Spleen (tissue), 11 donors: ENCODE measurements at regions not wholly inside any gene's neighbourhood (a gene's known extent, or its start where the extent isn't known, plus 50 kb on each side); places are given as distances from the start of the nearest gene placed in this dataset.

Experiments used
- DNase-seq: peaks from one replicate; pipeline ENCODE4 v3.0.0-alpha.2; 2020
- H3K27ac ChIP-seq, 8 donors: fragments of 200-600 bp; sonication (generic) in 7 of 8; 1 replicate in 4 of 8; 2 replicates in 4 of 8; pipeline versions ENCODE4 v1.5.0 to v1.8.0; 2016 to 2021; ENCODE audit warnings: inconsistent platforms in 4 of 8, mild to moderate bottlenecking in 4 of 8, moderate library complexity in 1 of 8
- H3K27me3 ChIP-seq, 7 donors: fragments of 200-600 bp; sonication (generic) in 6 of 7; replicated peaks in 1 of 7; 1 replicate in 4 of 7; 2 replicates in 3 of 7; pipeline versions ENCODE4 v1.5.0 to v1.8.0; 2016 to 2021; ENCODE audit warnings: inconsistent platforms in 3 of 7, mild to moderate bottlenecking in 1 of 7
- H3K36me3 ChIP-seq, 6 donors: fragments of 200-600 bp; sonication (generic) in 5 of 6; 1 replicate in 4 of 6; 2 replicates in 2 of 6; pipeline versions ENCODE4 v1.5.0 to v1.8.0; 2016 to 2021; ENCODE audit warnings: inconsistent platforms in 2 of 6
- H3K4me1 ChIP-seq, 6 donors: fragments of 200-600 bp; sonication (generic) in 5 of 6; 1 replicate in 3 of 6; 2 replicates in 3 of 6; pipeline versions ENCODE4 v1.5.0 to v1.8.0; 2016 to 2021; ENCODE audit warnings: inconsistent platforms in 3 of 6
- H3K4me3 ChIP-seq, 8 donors: fragments of 200-600 bp; sonication (generic) in 7 of 8; 1 replicate in 4 of 8; 2 replicates in 4 of 8; pipeline versions ENCODE4 v1.5.0 to v1.8.0; 2016 to 2021; ENCODE audit warnings: inconsistent platforms in 4 of 8, mild to moderate bottlenecking in 4 of 8, moderate library complexity in 2 of 8
- H3K9me3 ChIP-seq, 8 donors: fragments of 200-600 bp; sonication (generic) in 7 of 8; 1 replicate in 4 of 8; 2 replicates in 4 of 8; pipeline versions ENCODE4 v1.5.0 to v1.8.0; 2016 to 2021; ENCODE audit warnings: inconsistent platforms in 4 of 8
- POLR2A ChIP-seq, 3 donors: fragments of 450-650 bp; IDR thresholded peaks; one replicate each; pipeline ENCODE4 v1.5.1; 2017; ENCODE audit warnings: antibody characterized with exemption in 3 of 3, mild to moderate bottlenecking in 1 of 3
- POLR2AphosphoS5 ChIP-seq, 3 donors: sonication (generic); formaldehyde crosslinking; IDR thresholded peaks; one replicate each; pipeline ENCODE4 v1.5.1; 2017; ENCODE audit warnings: antibody characterized with exemption in 3 of 3
- WGBS, 5 donors: extraction: QIAGEN DNeasy Blood & Tissue Kit in 3 of 5; methylation state at CpG; one replicate each; pipeline versions ENCODE4 v1.1.5 to v1.1.7; 2013 to 2018; 5-methylcytosine and 5-hydroxymethylcytosine counted together
- intact Hi-C: fragments of 100-400 bp; cut with DNase I; formaldehyde crosslinking; loops from one replicate; pipeline ENCODE4 v1.15.0; 2023; ENCODE audit warnings: low total_unique reads
- TF ChIP-seq, protein P1 (sequence below), 11 experiments: fragments of 200-600 bp in 7 of 11; fragments of 450-650 bp in 4 of 11; sonication (generic) in 4 of 11; IDR thresholded peaks in 8 of 11; conservative IDR thresholded peaks in 3 of 11; 1 replicate in 7 of 11; 2 replicates in 4 of 11; pipeline versions ENCODE4 v1.4.0 to v1.8.0; 2016 to 2021; ENCODE audit warnings: antibody characterized with exemption in 11 of 11, inconsistent platforms in 4 of 11, mild to moderate bottlenecking in 1 of 11
- donor health status: healthy with polysubstance abuse.
- donor health status: DM: no; HTN: no; CAD: no; lungs with moderate emphysema.
- donor health status: DM: no; HTN: no; CAD: no.
- donor health status: Bipolar disorder and iron deficiency.
- donor health status: healthy.
- donor health status: DM: no; HTN: no; CAD: no.
- donor health status: DM: yes; HTN: yes; CAD: no.

DNA sequence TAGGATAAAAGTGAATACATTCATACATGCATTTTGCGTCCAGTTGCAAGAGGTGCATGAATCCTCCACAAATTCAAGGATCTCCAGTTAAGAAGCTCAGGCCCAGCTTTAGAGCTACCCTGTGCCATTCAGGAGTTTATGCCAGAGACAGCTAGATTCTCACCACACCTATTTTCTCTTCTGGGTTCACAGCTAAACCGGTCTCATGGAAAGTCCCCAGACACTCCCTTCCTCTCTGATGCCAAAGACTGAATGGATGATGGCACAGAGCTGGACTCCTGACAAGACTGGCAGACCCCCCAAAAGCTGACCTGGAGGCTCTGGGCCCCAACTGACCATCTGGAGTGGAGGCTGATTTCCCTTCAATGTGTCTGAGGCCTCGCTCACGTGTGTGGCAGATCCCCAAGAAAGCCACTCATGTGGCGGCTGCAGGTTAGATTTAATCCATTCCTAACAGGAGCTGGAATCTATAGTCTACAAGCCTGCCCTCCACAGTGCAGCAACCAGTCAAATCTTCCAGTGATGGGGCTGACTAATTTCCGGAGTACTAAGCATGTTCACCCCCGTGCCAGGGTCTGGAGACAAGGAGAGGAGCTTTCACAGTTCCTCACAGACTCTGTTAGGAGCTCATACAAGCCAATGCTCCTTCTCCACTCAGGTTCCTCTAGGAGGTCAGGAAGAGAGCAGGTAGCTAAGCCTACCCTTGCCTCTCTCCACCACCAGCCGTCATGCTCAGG, 257.1 kb downstream of the BCL11A start:
- TF ChIP-seq POLR2A (IDR thresholded peaks at IDR 0.05) (no peak), POLR2AphosphoS5 (IDR thresholded peaks at IDR 0.05) (no peak)
- TF ChIP-seq, protein P1, sequence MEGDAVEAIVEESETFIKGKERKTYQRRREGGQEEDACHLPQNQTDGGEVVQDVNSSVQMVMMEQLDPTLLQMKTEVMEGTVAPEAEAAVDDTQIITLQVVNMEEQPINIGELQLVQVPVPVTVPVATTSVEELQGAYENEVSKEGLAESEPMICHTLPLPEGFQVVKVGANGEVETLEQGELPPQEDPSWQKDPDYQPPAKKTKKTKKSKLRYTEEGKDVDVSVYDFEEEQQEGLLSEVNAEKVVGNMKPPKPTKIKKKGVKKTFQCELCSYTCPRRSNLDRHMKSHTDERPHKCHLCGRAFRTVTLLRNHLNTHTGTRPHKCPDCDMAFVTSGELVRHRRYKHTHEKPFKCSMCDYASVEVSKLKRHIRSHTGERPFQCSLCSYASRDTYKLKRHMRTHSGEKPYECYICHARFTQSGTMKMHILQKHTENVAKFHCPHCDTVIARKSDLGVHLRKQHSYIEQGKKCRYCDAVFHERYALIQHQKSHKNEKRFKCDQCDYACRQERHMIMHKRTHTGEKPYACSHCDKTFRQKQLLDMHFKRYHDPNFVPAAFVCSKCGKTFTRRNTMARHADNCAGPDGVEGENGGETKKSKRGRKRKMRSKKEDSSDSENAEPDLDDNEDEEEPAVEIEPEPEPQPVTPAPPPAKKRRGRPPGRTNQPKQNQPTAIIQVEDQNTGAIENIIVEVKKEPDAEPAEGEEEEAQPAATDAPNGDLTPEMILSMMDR (IDR thresholded peaks at IDR 0.05 in 8 of 11, conservative IDR thresholded peaks at IDR 0.05 in 3 of 11), result no peak
- Histone ChIP-seq H3K9me3 (no peaks in the 10 kb centered on the region), H3K27ac (no peak overlapping the region), H3K4me3 (no peak overlapping the region), H3K4me1 (no peaks in the 10 kb centered on the region), H3K36me3 (no peaks in the 10 kb centered on the region), H3K27me3 (no peaks in the 10 kb centered on the region)
- DNase-seq, result no peak
- 81 to 92% (median 88%) methylated on average over 6 to 8 of the region's 8 CpGs for WGBS, 5 donors
- intact Hi-C loops, result no loop called here

DNA sequence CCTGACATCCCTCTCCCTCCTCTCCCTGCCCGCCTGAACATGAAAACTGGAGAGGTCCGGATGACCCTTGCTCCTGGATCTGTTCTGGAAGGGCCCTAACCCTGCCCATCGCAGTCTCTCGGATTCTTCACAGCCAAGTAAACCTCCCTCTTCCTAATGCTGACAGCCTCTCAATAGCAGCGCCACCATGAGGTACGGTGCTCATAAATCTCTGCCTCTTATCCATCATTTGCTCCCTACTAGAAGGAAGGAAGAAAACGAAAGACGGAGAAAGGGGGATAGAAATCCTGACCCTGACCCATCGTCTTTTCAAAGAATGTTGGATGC, 257.9 kb downstream of the BCL11A start:
- 85 to 94% (median 89%) methylated on average over 9 of the region's 9 CpGs for WGBS, 5 donors
- no peak overlapping the region for H3K4me3 ChIP-seq
- intact Hi-C loops, result no loop called here

DNA sequence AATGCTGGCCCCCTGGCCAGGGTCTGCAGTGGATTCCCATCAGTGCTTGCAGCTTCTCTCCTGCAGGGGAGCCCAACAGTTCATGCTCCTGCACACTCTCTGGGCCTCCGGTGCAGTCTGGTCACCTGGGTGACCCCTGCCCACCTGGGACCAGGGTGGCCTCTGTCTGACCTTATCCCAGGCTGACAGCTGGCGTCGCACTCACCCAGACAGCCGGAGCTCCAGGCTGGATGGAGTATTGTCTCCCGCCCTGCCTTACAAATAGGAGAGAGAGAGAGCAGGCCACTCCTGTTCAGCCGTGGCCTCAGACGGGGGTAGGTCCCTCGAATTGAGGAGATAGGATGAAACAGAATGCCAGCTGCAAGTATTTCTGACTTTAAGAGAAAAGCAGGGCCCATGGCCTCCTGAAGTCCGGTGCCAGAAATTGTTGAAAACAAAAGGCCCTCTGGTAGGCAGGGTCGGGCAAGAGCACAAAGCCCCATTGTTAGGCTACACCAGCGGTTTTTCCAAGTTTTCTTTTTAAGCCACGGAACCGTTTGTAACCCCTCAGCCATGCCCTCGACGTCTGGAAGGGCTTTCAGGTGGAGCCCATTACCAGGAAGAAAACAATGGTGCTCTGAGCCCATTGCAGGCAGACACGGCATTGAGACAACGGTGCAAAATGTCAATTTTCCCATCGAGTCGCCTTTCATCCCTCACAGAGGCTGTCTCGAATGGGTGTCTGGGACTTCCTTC, 258.4 kb downstream of the BCL11A start:
- H3K9me3 ChIP-seq, result no peaks in the 10 kb centered on the region
- no peaks in the 10 kb centered on the region for H3K4me1 ChIP-seq
- 83 to 92% (median 89%) methylated on average over 20 of the region's 20 CpGs for WGBS, 5 donors
- TF ChIP-seq POLR2A (IDR thresholded peaks at IDR 0.05) (no peak), POLR2AphosphoS5 (IDR thresholded peaks at IDR 0.05) (no peak)
- TF ChIP-seq, protein P1 (IDR thresholded peaks at IDR 0.05 in 8 of 11, conservative IDR thresholded peaks at IDR 0.05 in 3 of 11), result no peak
- intact Hi-C loops, result no loop called here
- DNase-seq, result no peak
- H3K36me3 ChIP-seq, result no peaks in the 10 kb centered on the region
- H3K4me3 ChIP-seq, result no peak overlapping the region
- no peaks in the 10 kb centered on the region for H3K27me3 ChIP-seq
- no peak overlapping the region for H3K27ac ChIP-seq

More for the DNA sequence above, 257.9 kb downstream of the BCL11A start:
- DNase-seq, result no peak
- H3K27ac ChIP-seq, result no peak overlapping the region
- H3K27me3 ChIP-seq, result no peaks in the 10 kb centered on the region
- no peaks in the 10 kb centered on the region for H3K9me3 ChIP-seq
- no peaks in the 10 kb centered on the region for H3K4me1 ChIP-seq
- TF ChIP-seq POLR2AphosphoS5 (IDR thresholded peaks at IDR 0.05), result no peak
- no peak for TF ChIP-seq POLR2A (IDR thresholded peaks at IDR 0.05)
- TF ChIP-seq, protein P1 (IDR thresholded peaks at IDR 0.05 in 8 of 11, conservative IDR thresholded peaks at IDR 0.05 in 3 of 11), result no peak
- H3K36me3 ChIP-seq, result no peaks in the 10 kb centered on the region

DNA sequence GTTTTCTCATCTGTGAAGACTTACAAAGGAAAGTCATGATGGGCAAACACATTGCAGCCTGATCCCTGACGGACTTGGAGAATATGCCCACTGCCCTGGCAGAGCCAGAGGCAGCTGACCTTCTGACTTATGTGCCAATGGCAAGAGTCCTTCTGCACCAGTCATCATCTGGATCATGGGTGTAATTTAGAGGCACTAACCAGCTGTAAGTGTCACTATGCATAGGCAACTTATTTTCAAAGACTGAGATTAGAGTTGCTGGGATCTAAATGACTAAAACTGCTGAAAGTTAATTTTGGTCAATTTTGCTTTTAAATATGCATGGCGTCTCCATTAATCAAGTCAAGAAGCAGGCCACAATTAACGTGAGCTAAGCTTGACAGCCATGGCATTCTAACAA, 261.2 kb downstream of the BCL11A start:
- no peaks in the 10 kb centered on the region for H3K9me3 ChIP-seq
- DNase-seq, result no peak
- intact Hi-C loops, result no loop called here
- no peaks in the 10 kb centered on the region for H3K27me3 ChIP-seq
- no peak overlapping the region for H3K4me3 ChIP-seq
- H3K27ac ChIP-seq, result no peak overlapping the region
- H3K4me1 ChIP-seq, result no peaks in the 10 kb centered on the region
- H3K36me3 ChIP-seq, result no peaks in the 10 kb centered on the region
- TF ChIP-seq POLR2AphosphoS5 (IDR thresholded peaks at IDR 0.05) (no peak), POLR2A (IDR thresholded peaks at IDR 0.05) (no peak)
- TF ChIP-seq, protein P1 (IDR thresholded peaks at IDR 0.05 in 8 of 11, conservative IDR thresholded peaks at IDR 0.05 in 3 of 11), result no peak
- 78 to 87% (median 82%) methylated on average over 3 of the region's 3 CpGs for WGBS, 5 donors
